PC-3 (cell line): ENCODE measurements at regions not wholly inside any gene's neighbourhood (a gene's known extent, or its start where the extent isn't known, plus 50 kb on each side); places are given as distances from the start of the nearest gene placed in this dataset.

Experiments
- EZH2phosphoT487 ChIP-seq: fragments of 300-600 bp; sonication (generic); IDR thresholded peaks from 2 replicates; pipeline ENCODE4 v1.6.1; 2018; ENCODE audit warnings: mild to moderate bottlenecking, antibody characterized with exemption, low read length, borderline replicate concordance
- TF ChIP-seq, protein P1 (sequence below): fragments of 300-600 bp; sonication (generic); conservative IDR thresholded peaks from 2 replicates; pipeline ENCODE4 v1.5.1; 2017; ENCODE audit warnings: antibody characterized with exemption, low read depth, mild to moderate bottlenecking, low read length

GRCh38 chr10:33746186-33746585 is 411.7 kb upstream of the NRP1 start:
- TF ChIP-seq, protein P1, sequence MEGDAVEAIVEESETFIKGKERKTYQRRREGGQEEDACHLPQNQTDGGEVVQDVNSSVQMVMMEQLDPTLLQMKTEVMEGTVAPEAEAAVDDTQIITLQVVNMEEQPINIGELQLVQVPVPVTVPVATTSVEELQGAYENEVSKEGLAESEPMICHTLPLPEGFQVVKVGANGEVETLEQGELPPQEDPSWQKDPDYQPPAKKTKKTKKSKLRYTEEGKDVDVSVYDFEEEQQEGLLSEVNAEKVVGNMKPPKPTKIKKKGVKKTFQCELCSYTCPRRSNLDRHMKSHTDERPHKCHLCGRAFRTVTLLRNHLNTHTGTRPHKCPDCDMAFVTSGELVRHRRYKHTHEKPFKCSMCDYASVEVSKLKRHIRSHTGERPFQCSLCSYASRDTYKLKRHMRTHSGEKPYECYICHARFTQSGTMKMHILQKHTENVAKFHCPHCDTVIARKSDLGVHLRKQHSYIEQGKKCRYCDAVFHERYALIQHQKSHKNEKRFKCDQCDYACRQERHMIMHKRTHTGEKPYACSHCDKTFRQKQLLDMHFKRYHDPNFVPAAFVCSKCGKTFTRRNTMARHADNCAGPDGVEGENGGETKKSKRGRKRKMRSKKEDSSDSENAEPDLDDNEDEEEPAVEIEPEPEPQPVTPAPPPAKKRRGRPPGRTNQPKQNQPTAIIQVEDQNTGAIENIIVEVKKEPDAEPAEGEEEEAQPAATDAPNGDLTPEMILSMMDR: no peak
- TF ChIP-seq EZH2phosphoT487: no peak
